Suppressor macrophage (primary cell): ENCODE measurements at regions not wholly inside any gene's neighbourhood (a gene's known extent, or its start where the extent isn't known, plus 50 kb on each side); places are given as distances from the start of the nearest gene placed in this dataset.

Experiments used
- DNase-seq, 4 experiments: peaks; one replicate each; pipeline ENCODE4 v3.0.0-alpha.2; 2020 to 2022

GRCh38 chr6:77979204-77979603 lies 326.4 kb downstream of the MEI4 start:
- no peak for DNase-seq

DNA sequence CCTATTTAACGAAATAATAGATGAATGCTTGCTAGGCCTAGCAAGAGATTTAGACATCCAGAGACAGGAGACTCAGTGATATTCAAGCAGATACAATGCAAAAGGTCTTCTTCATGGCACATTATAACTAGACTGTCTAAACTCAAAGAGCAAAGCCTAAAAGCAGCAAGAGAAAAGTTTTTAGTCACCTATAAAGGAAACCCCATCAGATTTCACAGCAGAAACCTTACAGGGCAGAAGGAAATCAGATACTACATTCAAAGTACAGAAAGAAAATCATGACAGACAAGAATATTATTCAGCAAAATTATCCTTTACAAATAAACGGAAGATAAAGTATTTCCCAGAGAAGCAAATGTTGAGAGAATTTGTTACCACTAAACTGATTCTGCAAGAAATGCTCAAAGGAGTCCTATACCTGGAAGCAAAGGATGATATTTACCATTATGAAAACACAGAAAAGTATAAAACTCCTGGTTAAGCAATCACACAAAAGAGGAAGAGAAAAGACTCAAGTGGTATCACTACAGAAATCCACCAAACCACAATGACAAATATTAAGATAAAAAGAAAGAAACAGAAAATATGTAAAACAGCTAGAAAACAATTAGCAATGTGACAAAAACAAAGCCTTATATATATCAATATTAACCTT lies 333.7 kb downstream of the MEI4 start:
- no peak for DNase-seq

DNA sequence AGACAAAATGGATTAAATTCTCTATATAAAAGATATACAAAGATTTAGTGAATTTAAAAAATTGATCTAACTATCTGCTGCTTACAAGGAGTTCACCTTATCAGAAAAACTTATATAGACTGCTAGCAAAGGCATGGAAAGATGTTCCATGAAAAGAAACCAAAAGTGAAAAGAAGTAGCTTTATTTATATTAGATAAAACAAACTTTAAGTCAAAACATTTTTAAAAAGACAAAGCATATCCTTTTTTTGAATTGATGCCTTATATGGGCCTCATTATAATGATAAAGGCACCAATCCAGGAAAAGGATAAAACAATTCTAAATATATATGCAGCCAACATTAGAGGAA lies 334.2 kb downstream of the MEI4 start:
- no peak for DNase-seq

- no peak for DNase-seq
Measured at GRCh38 chr6:78010130-78010529, 357.3 kb downstream of the MEI4 start.

- no peak for DNase-seq
Measured at GRCh38 chr6:78020586-78020985, 367.7 kb downstream of the MEI4 start.

- no peak for DNase-seq
Measured at GRCh38 chr6:78025502-78025901, 372.7 kb downstream of the MEI4 start.

DNA sequence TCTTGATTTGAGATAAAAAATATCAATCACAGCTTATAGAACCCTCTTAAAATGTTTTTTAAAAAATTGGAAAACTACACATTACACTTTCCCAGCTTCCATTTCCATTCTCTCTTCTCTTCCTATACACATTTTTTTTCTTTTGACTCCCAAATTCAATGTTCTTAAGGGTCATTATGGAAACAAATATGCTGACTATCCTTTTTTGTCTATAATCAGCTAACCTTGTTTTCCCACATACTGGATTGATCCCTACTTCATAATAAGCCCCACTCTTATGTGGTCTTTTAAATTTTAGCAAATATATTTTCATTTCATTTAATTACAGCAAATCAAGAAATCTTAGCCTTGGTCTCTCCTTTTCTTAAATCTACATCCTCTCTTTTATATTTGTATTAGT lies 378.4 kb downstream of the MEI4 start:
- DNase-seq: no peak

GRCh38 chr6:78059171-78059570 lies 406.3 kb downstream of the MEI4 start:
- DNase-seq: no peak

DNA sequence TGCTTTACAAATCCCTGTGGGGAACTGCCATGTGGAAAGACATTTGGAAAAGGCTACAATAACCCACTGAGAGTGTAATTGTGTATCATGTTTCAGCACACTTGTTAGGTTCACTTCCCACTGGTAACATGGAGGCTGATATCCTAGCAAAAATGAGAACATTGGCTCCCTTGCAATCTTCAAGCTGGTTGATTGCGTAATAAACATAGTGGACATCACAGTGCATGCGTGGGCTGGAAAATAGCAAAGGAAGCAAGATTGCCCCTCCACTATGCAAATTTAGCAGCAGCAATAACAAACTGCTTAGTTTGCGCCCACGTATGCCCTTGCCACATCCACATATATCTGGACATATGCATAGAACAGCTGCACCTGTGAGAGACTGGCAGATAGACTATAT lies 410.2 kb downstream of the MEI4 start:
- peak in 1 of 4 experiments; percentile 0 for DNase-seq

DNA sequence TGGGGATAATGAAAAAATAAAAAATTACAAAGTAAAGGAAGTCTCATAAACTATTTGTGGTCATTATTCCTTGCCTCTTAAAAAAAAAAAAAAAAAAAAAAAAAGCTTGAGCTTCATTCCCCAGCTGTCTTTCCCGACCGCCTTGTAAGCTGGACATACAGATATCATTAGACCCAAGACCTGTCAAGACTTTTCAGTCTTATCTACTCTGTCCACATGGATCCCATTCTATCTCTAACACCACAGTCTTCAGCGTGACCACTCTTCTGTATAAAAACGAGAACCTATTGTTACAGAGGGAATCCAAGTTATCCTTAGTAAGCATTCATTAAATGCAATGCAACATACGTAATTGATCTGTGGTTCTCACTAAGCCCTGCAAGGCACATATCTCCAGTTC lies 423.5 kb downstream of the MEI4 start:
- no peak for DNase-seq

DNA sequence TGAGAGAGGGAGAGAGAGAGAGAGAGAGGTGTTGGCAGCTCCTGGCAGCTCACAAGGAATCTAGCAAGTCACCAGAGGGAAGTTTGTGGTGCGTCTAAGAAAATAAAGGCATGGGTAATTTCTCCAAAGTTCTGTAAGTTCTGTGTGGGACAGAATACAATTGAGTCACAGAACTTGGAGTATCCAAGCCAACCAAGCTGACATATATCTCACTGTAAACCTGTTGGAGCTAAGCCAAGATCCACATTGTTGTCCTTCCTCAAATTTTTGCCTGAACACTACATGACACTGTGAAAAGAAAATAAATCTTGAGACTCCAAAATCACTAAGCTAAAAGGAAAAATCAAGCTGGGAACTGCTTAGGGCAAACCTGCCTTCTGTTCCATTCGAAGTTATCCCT lies 436.7 kb downstream of the MEI4 start:
- no peak for DNase-seq

- no peak for DNase-seq
Measured at GRCh38 chr6:78093906-78094305, 441.1 kb downstream of the MEI4 start.

- DNase-seq: no peak
Measured at GRCh38 chr6:78101387-78101786, 448.5 kb downstream of the MEI4 start.

DNA sequence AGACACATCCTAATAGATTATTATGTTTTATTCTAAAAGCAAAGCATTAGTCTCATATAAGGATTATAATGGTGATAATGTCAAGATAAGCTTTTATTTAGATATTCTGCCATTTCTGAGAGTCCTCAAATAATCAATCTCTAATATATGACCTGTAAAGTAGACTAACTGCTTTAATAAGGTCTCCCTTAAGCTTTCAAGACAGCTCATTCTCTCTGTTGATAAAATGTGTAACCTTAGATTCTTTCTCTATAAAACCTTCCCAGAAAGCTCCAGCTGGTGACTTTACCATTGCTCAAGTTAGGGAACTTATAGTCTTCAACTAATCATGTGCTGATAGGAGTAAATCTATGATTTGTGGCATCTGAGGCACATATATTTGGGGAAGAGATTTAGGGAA lies 457.8 kb downstream of the MEI4 start:
- no peak for DNase-seq

DNA sequence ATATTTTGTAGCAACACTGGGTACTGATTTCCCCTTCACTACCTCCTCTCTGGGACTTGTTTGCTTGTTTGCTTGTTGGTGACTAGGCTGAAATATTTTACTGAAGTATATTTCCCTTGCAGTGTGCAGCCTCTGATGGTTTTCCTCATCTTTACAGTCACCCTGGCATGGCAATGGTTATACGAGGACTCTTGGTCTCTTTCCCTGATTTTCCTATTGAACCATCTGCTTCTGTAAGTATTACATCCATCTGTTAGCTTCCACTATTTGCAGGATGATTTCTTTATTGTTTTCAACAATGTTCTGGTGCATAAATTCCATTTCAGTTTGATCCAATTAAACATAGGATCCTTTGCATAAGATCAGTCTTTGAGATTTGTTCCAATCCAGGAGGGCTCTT lies 465.1 kb downstream of the MEI4 start:
- no peak for DNase-seq

DNA sequence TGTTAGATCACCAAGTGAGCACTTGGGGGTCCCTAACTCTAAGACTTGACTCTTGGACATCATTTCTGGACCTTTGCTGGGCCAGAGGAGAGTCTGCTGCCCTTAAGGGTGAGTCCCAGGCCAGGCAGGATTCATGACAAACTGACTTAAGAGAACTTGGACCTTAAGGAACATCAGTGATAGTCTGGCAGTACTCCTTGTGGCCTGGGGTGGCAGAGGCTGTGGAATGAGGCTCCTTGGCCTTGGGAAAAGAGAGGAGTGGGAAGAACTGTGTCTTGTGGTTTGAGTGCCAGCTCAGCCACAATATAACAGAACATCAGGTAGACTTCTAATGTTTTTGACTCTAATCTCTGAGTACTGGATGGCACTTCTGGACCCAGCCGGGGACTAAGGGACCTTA lies 478.7 kb downstream of the MEI4 start:
- DNase-seq: no peak

DNA sequence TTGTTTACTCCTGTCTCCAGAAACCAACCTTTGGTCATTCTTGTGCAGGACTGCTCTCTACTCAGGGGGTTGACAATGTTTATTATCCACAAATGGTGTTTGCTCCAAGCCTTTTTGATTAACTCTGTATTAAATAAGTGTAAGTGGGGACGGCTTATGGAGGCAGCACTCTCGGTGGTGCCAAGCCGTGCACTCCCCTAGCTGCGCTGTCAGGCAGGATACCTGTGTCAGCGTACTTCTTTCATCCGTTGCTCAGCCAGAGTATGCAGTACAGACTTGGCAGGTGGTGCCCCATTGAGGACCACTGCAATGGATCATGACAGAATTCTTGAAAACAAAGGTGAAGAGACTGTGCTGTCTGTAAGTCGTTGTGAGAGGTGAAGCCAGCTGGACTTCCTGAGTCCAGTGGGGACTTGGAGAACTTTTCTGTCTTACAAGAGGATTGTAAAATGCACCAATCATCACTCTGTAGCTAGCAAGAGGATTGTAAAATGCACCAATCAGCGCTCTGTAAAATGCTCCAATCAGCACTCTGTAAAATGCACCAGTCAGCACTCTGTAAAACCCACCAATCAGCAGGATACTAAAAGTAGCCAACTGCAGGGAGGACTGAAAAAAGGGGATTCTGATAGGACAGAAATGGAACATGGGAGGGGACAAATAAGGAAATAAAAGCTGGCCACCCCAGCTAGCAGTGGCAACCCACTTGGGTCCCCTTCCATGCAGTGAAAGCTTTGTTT lies 480.0 kb downstream of the MEI4 start:
- DNase-seq: no peak

DNA sequence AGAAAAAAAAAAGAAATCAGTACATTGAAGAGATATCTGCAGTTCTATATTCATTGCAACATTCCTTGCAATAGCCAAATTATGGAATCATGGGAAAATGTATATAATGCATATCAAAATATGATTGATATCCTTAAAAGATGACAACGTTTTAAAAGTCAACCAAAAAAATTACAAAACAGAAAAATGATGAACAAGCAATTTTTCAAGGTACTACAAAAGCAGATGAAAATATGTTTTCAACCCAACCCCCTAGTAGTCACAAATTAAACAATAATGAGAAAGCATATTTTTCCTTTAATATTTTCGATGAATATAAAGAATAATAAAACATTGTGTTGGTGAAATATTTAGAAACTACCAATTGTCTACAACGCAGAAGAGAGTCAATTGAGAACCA lies 497.6 kb downstream of the MEI4 start:
- DNase-seq: no peak

DNA sequence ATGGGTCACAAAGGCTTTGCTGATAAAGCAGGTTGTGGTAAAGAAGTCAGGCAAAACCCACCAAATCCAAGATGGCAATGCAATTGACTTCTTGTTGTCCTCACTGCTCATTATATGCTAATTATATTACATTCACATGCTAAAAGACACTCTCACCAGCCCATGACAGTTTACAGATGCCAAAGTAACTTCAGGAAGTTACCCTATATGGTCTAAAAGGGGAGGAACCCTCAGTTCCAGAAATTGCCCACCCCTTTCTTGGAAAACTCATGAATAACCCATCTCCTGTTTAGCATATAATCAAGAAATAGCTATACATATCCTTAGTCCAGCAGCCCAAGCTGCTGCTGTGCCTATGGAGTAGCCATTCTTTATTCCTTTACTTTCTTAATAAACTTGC lies 501.1 kb downstream of the MEI4 start:
- no peak for DNase-seq

DNA sequence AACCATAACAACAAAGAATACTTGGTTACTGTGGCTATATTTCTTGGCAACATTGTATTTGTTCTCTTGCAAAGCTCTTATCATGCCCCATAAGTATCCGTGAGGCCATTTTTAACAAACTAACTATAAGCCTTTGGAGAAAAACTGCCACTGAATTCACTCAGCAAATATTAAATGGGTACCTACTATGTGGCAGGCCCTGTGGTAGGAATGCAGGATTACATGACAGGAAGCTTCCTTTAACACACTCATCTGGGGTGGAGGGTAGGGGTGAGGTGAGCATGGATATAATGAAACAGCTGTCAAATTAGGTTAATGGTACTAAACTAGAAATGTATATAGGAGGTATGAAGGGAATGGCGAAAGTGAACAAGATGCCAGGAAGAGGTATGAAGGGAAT lies 504.8 kb downstream of the MEI4 start:
- no peak for DNase-seq

DNA sequence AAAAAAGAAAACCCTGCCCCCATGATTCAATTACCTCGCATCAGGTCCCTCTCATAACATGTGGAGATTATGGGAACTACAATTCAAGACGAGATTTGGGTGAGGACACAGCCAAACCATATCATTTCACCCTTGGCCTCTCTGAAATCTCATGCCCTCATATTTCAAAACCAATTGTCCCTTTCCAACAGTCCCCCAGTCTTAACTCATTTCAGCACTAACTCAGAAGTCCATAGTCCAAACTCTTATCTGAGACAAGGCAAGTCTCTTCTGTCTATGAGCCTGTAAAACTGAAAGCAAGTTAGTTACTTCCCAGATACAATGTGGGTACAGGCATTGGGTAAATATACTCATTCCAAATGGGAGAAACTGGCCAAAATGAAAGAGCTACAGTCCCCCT lies 536.1 kb downstream of the MEI4 start:
- no peak for DNase-seq

DNA sequence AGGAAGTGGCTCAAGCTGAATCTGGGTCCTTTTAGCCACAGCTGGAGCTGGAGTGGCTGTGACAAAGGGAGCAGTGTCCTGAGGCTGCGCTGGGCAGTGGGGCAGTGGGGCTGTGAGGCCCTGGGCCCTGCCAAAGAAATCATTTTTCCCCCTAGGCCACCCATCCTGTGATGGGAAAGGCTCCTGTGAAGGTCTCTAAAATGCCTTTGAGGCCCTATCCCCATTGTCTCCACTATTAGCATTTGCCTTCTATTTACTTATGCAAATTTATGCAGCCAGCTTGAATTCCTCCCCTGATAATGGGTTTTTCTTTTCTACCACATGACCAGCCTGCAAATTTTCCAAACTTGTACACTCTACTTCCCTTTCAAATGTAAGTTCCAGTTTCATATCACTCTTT lies 539.2 kb downstream of the MEI4 start:
- no peak for DNase-seq

DNA sequence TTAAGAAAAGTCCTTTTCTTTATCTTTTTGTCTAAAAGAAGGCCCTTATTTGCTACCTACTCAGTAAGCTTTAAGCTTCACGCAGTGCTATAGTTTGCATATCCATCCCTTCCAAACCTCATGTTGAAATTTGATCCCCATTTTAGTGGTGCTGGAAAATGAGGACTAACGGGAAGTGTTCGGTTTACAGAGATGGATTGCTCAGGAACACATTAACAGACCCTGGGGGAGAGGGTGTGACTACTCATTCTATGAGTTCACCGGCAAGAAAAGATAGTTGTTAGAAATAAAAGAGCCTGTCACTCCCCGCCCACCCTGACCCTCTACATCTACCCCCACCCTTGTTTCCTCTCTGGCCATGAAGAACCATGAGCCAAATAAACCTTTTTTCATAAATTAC lies 546.2 kb downstream of the MEI4 start:
- DNase-seq: no peak

GRCh38 chr6:78222226-78222625 lies 569.4 kb downstream of the MEI4 start:
- no peak for DNase-seq

GRCh38 chr6:78231002-78231401 lies 578.2 kb downstream of the MEI4 start:
- DNase-seq: no peak
